H9 (cell line): ENCODE measurements at regions not wholly inside any gene's neighbourhood (a gene's known extent, or its start where the extent isn't known, plus 50 kb on each side); places are given as distances from the start of the nearest gene placed in this dataset.

Experiments used
- DNase-seq: peaks from one replicate; pipeline ENCODE4 v3.0.0-alpha.2; 2017
- H2AFZ ChIP-seq: one replicate; pipeline ENCODE4 v1.6.1; 2013; ENCODE audit warnings: mild to moderate bottlenecking, low read length, control low read depth, moderate library complexity
- H2AK5ac ChIP-seq: 2 replicates; pipeline ENCODE4 v1.6.1; 2013; ENCODE audit warnings: low read length, control low read depth, mixed read lengths; ENCODE audit not compliant: insufficient read length
- H2BK120ac ChIP-seq: one replicate; pipeline ENCODE4 v1.6.1; 2013; ENCODE audit warnings: low read depth, mild to moderate bottlenecking, low read length, control low read depth, inconsistent platforms; ENCODE audit not compliant: poor library complexity, severe bottlenecking
- H2BK12ac ChIP-seq: 2 replicates; pipeline ENCODE4 v1.6.1; 2013; ENCODE audit warnings: low read length, control low read depth, mixed read lengths, low read depth; ENCODE audit not compliant: insufficient read length
- H2BK15ac ChIP-seq: 2 replicates; pipeline ENCODE4 v1.6.1; 2013; ENCODE audit warnings: low read depth, low read length, control low read depth
- H2BK20ac ChIP-seq: one replicate; pipeline ENCODE4 v1.6.1; 2013; ENCODE audit warnings: low read depth, mild to moderate bottlenecking, low read length, control low read depth, inconsistent platforms; ENCODE audit not compliant: poor library complexity, severe bottlenecking
- H2BK5ac ChIP-seq: 2 replicates; pipeline ENCODE4 v1.6.1; 2013; ENCODE audit warnings: low read length, control low read depth, mixed read lengths; ENCODE audit not compliant: insufficient read length
- H3K14ac ChIP-seq: 2 replicates; pipeline ENCODE4 v1.6.1; 2013; ENCODE audit warnings: low read length, control low read depth; ENCODE audit not compliant: insufficient read depth
- H3K18ac ChIP-seq: 2 replicates; pipeline ENCODE4 v1.6.1; 2013; ENCODE audit warnings: low read depth, mild to moderate bottlenecking, mixed read lengths, low read length, control low read depth; ENCODE audit not compliant: insufficient read length
- H3K23ac ChIP-seq: 2 replicates; pipeline ENCODE4 v1.6.1; 2013; ENCODE audit warnings: low read length, control low read depth, mixed read lengths, low read depth; ENCODE audit not compliant: insufficient read length
- H3K23me2 ChIP-seq: 2 replicates; pipeline ENCODE4 v1.6.1; 2013; ENCODE audit warnings: low read depth, mild to moderate bottlenecking, mixed read lengths, low read length, control low read depth; ENCODE audit not compliant: insufficient read length, poor library complexity, severe bottlenecking
- H3K27ac ChIP-seq: 2 replicates; pipeline ENCODE4 v1.5.1; 2013; ENCODE audit warnings: low read length, control low read depth, mixed read lengths, low read depth; ENCODE audit not compliant: insufficient read length
- H3K27me3 ChIP-seq: 2 replicates; pipeline ENCODE4 v1.6.1; 2013; ENCODE audit warnings: low read length, control low read depth, inconsistent platforms; ENCODE audit not compliant: insufficient read depth
- H3K4ac ChIP-seq: 2 replicates; pipeline ENCODE4 v1.6.1; 2013; ENCODE audit warnings: low read depth, mild to moderate bottlenecking, control low read depth, inconsistent platforms, low read length, moderate library complexity
- H3K4me1 ChIP-seq: 2 replicates; pipeline ENCODE4 v1.6.1; 2013; ENCODE audit warnings: low read length, control low read depth, inconsistent platforms; ENCODE audit not compliant: insufficient read depth
- H3K4me2 ChIP-seq: 2 replicates; pipeline ENCODE4 v1.6.1; 2013; ENCODE audit warnings: low read length, control low read depth, mixed read lengths; ENCODE audit not compliant: insufficient read length, insufficient read depth
- H3K56ac ChIP-seq: 2 replicates; pipeline ENCODE4 v1.6.1; 2013; ENCODE audit warnings: low read depth, mild to moderate bottlenecking, mixed read lengths, low read length, control low read depth; ENCODE audit not compliant: insufficient read length
- H3K79me1 ChIP-seq: 2 replicates; pipeline ENCODE4 v1.6.1; 2013; ENCODE audit warnings: low read depth, mild to moderate bottlenecking, moderate library complexity, low read length, control low read depth, inconsistent platforms; ENCODE audit not compliant: insufficient read depth, poor library complexity, severe bottlenecking
- H3K79me2 ChIP-seq: 2 replicates; pipeline ENCODE4 v1.6.1; 2013; ENCODE audit warnings: low read length, control low read depth, inconsistent platforms; ENCODE audit not compliant: insufficient read depth
- H3K9ac ChIP-seq: 2 replicates; pipeline ENCODE4 v1.6.1; 2013; ENCODE audit warnings: low read length, control low read depth, mixed read lengths; ENCODE audit not compliant: insufficient read length; ENCODE audit errors: extremely low read depth
- H3K9me3 ChIP-seq: one replicate; pipeline ENCODE4 v1.6.1; 2013; ENCODE audit warnings: low read depth, low read length, inconsistent platforms; ENCODE audit not compliant: control insufficient read depth
- H3T11ph ChIP-seq: one replicate; pipeline ENCODE4 v1.6.1; 2013; ENCODE audit warnings: mild to moderate bottlenecking, low read length, control low read depth, inconsistent platforms
- H4K20me1 ChIP-seq: one replicate; pipeline ENCODE4 v1.6.1; 2013; ENCODE audit not compliant: control insufficient read depth, insufficient read length, insufficient read depth
- H4K5ac ChIP-seq: 2 replicates; pipeline ENCODE4 v1.6.1; 2013; ENCODE audit warnings: low read depth, mild to moderate bottlenecking, mixed read lengths, low read length, control low read depth; ENCODE audit not compliant: insufficient read length
- H4K8ac ChIP-seq: replicated peaks from 2 replicates; pipeline ENCODE4 v1.6.1; 2013; ENCODE audit warnings: low read length, control low read depth, mixed read lengths, low read depth; ENCODE audit not compliant: insufficient read length
- H4K91ac ChIP-seq: 2 replicates; pipeline ENCODE4 v1.6.1; 2013; ENCODE audit warnings: low read depth, mild to moderate bottlenecking, moderate library complexity, mixed read lengths, low read length, control low read depth; ENCODE audit not compliant: insufficient read length
- H3K27ac Mint-ChIP-seq, 3 experiments: 2 replicates in 2 of 3; 3 replicates in 1 of 3; pipeline ENCODE4 v1.8.0; 2020 to 2021; ENCODE audit warnings: mixed read lengths in 3 of 3, mild to moderate bottlenecking in 1 of 3, moderate library complexity in 1 of 3
- H3K27me3 Mint-ChIP-seq: 2 replicates; pipeline ENCODE4 v1.8.0; 2021; ENCODE audit warnings: low read depth, mild to moderate bottlenecking, moderate library complexity, mixed read lengths
- H3K36me3 Mint-ChIP-seq, 3 experiments: 2 replicates in 2 of 3; 3 replicates in 1 of 3; pipeline ENCODE4 v1.8.0; 2020 to 2021; ENCODE audit warnings: low read depth in 3 of 3, mixed read lengths in 3 of 3; ENCODE audit not compliant: insufficient read depth in 1 of 3
- H3K4me1 Mint-ChIP-seq, 2 experiments: 2 replicates each; pipeline ENCODE4 v1.8.0; 2020; ENCODE audit warnings: mixed read lengths in 2 of 2
- H3K4me3 Mint-ChIP-seq, 2 experiments: 2 replicates in 1 of 2; 3 replicates in 1 of 2; pipeline ENCODE4 v1.8.0; 2020 to 2021; ENCODE audit warnings: mild to moderate bottlenecking in 2 of 2, mixed read lengths in 2 of 2, moderate library complexity in 1 of 2
- H3K9me3 Mint-ChIP-seq, 2 experiments: 2 replicates in 1 of 2; 3 replicates in 1 of 2; pipeline ENCODE4 v1.8.0; 2020; ENCODE audit warnings: mild to moderate bottlenecking in 2 of 2, mixed read lengths in 2 of 2, moderate library complexity in 1 of 2
- WGBS: extraction: QIAGEN DNeasy Blood & Tissue Kit; methylation state at CpG from one replicate; pipeline ENCODE4 v1.1.7; 2013; ENCODE audit warnings: missing lambda C conversion rate, low lambda C conversion rate, mixed read lengths; ENCODE audit not compliant: insufficient read length; ENCODE audit errors: extremely low coverage; 5-methylcytosine and 5-hydroxymethylcytosine counted together
- TF ChIP-seq, protein P1 (sequence below): fragments of 200-600 bp; sonication (generic); conservative IDR thresholded peaks from 3 replicates; pipeline ENCODE4 v1.8.0; 2021; ENCODE audit warnings: antibody characterized with exemption, mild to moderate bottlenecking

DNA sequence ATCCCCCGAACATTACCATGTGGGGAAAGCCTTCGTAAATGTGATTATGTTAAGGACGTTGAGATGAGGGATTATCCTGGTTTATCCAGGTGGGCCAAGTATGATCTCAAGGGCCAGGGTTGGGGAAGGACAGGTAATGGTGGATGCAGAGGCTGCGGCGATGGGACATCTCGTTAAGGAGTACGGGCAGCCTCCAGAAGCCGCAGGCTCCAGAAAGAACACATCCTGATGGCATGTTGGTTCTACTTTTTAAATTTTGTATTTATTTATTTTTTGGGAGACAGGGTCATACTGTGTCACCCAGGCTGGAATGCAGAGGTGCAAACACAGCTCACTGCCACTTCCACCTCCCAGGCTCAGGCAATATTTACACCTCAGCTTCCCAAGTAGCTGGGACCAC is 86.2 kb upstream of the RAB6C start:
- Histone ChIP-seq H2BK12ac (no peak overlapping the region), H3K23me2 (no peaks in the 10 kb centered on the region), H2BK15ac (no peak overlapping the region), H3K4me1 (no peaks in the 10 kb centered on the region), H3K27me3 (no peaks in the 10 kb centered on the region), H2AK5ac (no peak overlapping the region), H3T11ph (no peak overlapping the region), H3K4ac (no peak overlapping the region), H4K8ac (no peak overlapping the region), H3K9me3 (no peaks in the 10 kb centered on the region), H3K79me1 (no peaks in the 10 kb centered on the region), H3K79me2 (no peaks in the 10 kb centered on the region), H4K5ac (no peak overlapping the region), H4K91ac (no peak overlapping the region), H3K14ac (no peak overlapping the region), H4K20me1 (no peaks in the 10 kb centered on the region), H3K9ac (no peak overlapping the region), H3K4me2 (no peak overlapping the region), H3K56ac (no peak overlapping the region), H2BK5ac (no peak overlapping the region), H3K27ac (no peak overlapping the region), H3K18ac (no peak overlapping the region), H2BK120ac (no peak overlapping the region), H2AFZ (no peak overlapping the region), H3K23ac (no peak overlapping the region), H2BK20ac (no peak overlapping the region)
- Mint-ChIP-seq H3K27ac (no peak overlapping the region; a peak in 1 of 7 replicates), H3K9me3 (no peaks in the 10 kb centered on the region; a peak in 1 of 5 replicates), H3K27me3 (peaks cover 28% of the 10 kb centered on the region), H3K4me3 (no peak overlapping the region), H3K4me1 (peaks cover 12 to 19% of the 10 kb centered on the region in 2 experiments), H3K36me3 (no peaks in the 10 kb centered on the region; a peak in 1 of 7 replicates)
- no peak for DNase-seq
- TF ChIP-seq, protein P1, sequence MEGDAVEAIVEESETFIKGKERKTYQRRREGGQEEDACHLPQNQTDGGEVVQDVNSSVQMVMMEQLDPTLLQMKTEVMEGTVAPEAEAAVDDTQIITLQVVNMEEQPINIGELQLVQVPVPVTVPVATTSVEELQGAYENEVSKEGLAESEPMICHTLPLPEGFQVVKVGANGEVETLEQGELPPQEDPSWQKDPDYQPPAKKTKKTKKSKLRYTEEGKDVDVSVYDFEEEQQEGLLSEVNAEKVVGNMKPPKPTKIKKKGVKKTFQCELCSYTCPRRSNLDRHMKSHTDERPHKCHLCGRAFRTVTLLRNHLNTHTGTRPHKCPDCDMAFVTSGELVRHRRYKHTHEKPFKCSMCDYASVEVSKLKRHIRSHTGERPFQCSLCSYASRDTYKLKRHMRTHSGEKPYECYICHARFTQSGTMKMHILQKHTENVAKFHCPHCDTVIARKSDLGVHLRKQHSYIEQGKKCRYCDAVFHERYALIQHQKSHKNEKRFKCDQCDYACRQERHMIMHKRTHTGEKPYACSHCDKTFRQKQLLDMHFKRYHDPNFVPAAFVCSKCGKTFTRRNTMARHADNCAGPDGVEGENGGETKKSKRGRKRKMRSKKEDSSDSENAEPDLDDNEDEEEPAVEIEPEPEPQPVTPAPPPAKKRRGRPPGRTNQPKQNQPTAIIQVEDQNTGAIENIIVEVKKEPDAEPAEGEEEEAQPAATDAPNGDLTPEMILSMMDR, result no peak
- no CpG with 5 or more reads among the region's 8 CpGs for WGBS
